ENCODE measurements at regions not wholly inside any gene's neighbourhood (a gene's known extent, or its start where the extent isn't known, plus 50 kb on each side); places are given as distances from the start of the nearest gene placed in this dataset.
"Not testable (repeated sequence)": the region's sequence is repeated elsewhere in the genome, so short reads cannot be mapped to it uniquely, and the experiment has no call there.

DNA sequence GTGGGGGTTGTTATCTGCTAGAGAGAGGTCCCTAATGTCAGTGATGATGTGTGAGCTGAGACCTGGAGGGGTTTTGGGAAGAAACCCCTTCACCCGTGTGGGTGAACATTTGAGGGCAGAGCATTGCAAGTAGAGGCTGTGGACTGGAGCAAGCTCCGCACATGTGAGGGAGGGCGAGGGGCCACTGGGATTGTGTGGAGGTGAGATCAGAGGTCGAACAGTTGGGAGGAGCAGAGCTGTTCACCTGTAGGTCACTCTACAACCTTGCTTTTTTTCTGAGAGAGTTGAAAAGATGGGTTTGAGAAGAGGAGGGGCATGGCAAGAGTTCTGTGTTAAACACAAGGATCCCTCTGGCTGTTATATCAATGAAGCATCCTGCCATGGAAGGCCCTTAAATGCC is 480.4 kb upstream of the ZNF608 start:
- intact Hi-C loops (cut with DNase I) = no loop called here
- no peak for DNase-seq

DNA sequence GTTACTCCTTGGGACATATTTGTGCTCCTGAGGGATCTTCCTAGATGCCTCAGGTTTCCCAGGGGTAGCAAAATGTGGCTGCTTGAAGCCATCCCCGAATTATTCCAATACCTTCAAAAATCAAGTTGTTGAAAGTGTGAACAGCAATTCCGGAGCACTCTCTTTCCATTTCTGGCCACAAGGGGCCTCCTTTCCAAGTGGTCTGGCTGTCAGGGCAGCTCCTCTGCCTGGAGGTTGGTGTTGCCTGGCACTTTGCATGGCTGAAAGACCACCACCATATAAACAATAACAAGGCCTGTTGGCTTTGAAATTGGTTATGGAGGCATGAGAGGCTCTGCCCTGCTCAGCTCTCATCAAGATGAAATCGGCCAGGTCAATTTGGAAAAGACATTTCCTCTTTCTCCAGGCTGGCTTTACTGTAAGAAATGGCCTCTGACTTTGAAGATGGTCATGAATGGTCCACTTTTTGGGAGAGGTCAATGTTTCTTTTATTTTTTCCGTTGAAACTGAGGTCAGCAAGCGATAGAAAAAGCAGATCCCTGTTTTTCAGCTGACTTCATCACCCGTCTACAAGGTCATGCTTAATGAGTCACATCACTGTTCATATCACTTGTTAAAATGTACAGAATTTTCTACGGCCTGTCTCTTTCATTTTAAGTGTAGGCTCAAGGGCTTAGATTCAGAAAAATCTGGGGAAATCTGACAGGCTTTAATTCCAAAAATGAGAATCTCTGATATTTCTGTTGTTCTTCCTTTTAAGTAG is 481.1 kb upstream of the ZNF608 start:
- intact Hi-C loops (cut with DNase I) = no loop called here
- peak in 24 of 42 donors; percentile 5 to 60 (median 22) for DNase-seq

DNA sequence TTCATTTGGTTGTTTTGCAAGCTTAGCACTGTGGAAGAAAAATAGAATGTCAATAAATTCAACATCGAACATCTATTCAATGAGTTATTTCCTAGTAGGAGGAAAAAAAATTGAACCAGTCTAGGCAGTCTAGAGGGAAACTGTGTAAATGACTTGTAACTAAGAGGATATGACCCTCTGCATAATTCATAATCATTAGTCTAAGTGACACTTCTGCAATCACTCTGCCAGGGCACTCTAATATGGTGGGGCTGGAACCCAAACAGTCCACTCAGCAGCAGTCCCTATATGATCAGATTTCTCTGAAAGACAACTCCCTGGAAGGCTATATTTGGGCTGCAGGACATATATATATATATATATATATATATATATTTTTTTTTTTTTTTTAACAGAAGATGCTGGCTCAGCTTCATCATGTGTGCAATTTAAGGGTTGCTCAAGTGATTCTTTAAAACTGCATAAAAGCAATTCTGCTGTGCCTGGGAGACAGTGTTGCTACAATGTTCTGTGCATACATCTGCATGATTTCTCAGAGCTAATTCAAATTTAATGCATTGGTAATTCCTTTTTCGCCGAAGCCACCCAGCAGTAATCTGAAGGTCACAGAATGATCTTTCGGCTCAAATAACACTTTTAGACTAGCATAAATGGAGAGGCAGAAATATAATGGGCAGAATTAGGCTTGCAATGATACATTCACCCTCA is 482.1 kb upstream of the ZNF608 start:
- intact Hi-C loops (cut with DNase I) = no loop called here
- no peak for DNase-seq

DNA sequence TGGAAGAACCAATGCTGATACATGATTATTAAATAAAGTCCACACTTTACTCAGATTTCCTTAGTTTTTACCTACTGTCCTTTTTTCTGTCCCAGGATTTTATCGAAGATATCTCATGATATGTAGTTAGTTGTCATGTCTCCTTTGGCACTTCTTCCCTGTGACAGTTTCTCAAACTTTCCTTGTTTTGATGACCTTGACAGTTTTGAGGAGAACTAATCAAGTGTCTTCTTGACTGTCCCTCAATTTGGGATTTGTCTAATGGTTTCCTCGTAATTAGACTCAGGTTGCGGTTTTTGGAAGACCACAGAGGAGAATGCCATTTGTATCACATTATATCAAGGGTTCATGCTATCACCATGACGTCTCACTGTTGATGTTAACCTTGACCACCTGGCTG is 483.1 kb upstream of the ZNF608 start:
- DNase-seq = no peak
- intact Hi-C loops (cut with DNase I) = no loop called here

DNA sequence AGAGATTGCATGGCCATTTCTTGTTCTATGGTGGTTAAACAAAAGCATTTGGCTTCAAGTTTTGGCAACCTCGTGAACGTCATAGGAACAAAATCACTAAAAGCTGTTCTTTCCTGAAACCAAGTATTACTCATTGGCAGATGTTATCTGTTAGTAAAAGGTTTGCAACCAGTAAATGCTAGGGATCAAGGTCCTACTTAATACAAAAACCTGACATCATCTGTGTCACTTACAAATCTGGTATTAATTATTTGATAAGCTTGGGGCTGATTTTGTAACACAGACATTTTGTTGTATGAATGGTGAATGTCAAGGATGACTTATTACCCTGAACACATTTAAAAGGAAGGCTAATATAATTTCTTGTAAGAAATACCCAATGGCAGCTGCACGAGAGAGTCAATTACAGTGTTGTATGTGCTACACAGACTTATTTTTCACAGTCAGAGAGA is 486.4 kb upstream of the ZNF608 start:
- intact Hi-C loops (cut with DNase I) = no loop called here
- no peak for DNase-seq

DNA sequence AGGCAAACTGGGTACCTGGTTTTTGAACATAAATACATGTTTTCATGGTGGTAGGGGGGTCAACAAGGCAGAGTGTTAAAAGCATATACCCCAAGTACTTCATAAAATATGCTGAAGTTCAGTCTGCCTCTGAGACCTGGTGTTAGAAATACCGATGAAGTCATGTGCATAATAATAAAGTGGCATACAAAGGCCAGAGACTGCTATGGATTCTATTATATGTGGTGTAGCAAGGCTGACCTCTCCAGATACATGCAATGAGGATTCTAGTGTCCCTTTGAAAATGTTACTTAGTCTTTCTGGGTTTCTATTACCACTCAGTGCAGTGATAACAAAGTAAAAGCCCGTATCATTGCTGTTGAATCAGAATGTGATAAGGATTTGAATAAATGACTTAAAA is 487.5 kb upstream of the ZNF608 start:
- intact Hi-C loops (cut with DNase I) = no loop called here
- DNase-seq = no peak

DNA sequence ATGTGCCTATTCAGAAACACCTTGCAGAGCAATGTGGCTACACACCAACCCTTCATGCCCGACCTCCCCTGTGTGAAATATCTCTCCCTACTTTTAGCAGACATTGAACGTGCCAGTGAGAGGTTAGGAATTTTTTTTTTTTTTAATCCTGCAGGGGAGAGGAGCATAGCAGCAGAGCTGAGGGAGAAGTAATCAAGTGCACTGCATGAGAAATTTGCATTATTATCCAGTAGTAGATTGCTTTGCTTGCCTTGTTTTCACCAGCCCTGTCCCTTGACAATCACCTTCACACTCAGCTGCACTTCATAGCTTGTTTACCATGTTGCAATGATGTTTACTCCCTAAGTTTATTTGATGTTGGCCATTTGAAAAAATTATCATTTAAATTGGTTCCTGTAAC is 489.6 kb upstream of the ZNF608 start:
- intact Hi-C loops (cut with DNase I) = no loop called here
- no peak for DNase-seq

DNA sequence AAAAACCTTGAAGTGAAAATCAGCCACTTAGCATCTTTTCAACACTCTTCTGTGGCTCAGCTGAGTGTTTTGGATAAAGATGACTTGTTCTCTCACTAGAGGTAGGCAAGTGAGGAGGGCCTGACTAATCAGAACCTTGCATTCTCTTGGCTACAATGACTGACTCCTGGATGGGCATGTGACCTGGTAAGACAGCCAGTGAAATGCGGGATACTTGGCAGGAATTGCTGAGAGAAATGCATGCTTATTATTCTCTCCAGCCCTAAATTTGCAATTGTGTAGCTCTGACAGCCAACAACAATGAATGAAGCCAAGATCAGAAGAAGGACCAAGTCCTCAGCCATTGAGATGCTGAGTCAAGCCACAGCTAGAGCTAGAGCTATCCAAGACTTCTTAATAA is 490.5 kb upstream of the ZNF608 start:
- peak in 8 of 42 donors; percentile 5 to 55 (median 12) for DNase-seq
- intact Hi-C loops (cut with DNase I) = no loop called here

DNA sequence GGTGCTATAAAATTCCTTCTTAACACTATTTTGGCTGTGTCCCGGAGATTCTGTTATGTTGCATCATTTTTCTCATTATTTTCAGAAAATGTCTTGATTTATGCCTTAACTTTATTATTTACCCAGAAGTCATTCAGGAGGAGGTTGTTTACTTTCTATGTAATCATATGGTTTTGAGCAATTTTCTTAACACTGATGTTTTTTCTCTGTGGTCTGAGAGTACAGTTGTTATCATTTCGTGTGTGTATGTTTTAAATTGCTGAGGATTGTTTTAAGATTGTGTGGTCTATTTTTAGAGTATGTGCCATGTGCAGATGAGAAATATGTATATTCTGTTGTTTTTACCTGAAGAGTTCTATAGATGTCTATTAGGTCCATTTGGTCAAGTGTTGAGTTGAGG is 498.1 kb upstream of the ZNF608 start:
- intact Hi-C loops (cut with DNase I) = no loop called here
- no peak for DNase-seq

DNA sequence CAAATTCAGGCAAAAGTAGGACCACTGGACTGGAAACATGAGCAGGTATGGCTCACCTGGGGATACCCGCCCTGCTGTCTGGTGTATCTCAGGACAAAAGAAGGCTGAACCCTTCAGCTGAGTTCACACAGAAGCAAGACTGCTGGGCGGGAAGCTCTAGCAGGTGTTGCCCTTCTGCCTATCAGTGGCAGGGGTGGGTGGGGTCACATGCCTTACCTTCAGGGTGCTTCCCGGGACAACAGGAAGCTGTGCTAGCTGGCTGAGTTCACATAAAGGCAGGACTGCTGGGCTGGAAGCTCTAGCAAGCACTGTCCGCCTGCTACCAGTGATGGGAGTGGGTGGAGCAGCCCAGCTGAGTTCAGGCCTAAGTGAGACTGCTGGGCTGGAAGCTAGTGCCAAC is 498.8 kb upstream of the ZNF608 start:
- intact Hi-C loops (cut with DNase I) = no loop called here

DNA sequence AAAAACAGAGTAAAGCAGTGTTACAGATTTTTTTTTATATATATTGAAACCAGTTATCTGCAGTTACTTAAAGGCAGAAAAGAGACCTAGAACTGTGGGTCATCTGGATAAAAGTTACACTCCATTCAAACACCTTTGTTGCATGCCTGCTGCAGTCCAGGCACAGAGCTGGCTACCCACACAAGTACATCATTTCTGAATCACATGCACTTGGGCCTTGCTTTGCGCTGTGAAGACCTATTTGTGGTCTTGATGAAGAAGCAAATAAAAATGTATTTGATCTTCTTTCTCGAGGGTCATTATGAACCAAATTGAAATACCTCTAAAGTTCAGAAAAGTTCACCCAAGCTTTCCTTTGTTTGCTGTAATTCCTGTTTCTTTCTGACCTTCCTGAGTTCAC is 503.0 kb upstream of the ZNF608 start:
- no peak for DNase-seq
- intact Hi-C loops (cut with DNase I) = no loop called here

More for the DNA sequence above, 498.8 kb upstream of the ZNF608 start:
- DNase-seq = no peak

DNA sequence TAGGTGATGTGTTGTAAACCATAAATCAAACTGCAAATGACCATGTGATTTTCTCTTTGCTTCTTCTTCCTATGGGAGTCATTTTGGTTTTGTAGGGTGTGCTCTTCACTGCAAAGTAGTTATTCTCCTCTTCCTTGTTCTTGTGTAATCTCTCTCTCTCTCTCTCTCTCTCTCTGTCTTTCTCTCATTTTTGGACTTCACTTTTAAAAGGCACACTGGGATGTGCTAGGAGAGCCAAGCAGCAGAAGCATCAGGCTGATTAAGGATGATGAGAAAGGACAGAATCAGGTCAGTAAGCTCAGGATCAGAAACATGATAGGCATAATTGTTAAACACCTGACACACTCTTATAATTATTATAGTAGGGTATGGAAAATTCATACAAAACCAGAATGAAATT is 505.3 kb upstream of the ZNF608 start:
- intact Hi-C loops (cut with DNase I) = no loop called here
- DNase-seq = no peak

DNA sequence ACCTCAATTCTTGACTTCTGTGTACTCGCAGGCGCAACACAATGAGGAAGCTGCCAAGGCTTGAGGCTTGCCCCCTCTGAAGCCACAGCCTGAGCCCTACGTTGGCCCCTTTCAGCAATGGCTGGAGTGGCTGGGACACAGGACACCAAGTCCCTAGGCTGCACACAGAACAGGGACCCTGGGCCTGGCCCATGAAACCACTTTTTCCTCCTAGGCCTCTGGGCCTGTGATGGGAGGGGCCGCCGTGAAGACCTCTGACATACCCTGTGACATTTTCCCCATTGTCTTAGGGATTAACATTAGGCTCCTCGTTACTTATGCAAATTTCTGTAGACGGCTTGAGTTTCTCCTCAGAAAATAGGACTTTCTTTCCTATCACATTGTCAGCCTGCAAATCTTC is 507.2 kb upstream of the ZNF608 start:
- DNase-seq; intact Hi-C loops (cut with DNase I): not testable (repeated sequence)

DNA sequence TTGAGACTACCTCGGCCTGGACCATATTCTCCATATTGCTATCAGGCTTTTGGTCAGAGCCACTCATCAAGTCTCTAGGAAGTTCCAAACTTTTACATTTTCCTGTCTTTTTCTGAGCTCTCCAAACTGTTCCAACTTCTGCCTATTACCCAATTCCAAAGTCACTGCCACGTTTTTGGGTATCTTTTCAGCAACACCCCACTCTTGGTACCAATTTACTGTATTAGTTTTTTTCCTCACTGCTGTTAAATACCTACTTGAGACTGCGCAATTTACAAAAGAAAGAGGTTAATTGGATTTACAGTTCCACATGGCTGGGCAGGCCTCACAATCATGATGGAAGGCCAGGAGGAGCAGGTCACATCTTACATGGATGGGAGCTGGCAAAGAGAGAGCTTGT is 507.8 kb upstream of the ZNF608 start:
- intact Hi-C loops (cut with DNase I) = no loop called here
- no peak for DNase-seq

DNA sequence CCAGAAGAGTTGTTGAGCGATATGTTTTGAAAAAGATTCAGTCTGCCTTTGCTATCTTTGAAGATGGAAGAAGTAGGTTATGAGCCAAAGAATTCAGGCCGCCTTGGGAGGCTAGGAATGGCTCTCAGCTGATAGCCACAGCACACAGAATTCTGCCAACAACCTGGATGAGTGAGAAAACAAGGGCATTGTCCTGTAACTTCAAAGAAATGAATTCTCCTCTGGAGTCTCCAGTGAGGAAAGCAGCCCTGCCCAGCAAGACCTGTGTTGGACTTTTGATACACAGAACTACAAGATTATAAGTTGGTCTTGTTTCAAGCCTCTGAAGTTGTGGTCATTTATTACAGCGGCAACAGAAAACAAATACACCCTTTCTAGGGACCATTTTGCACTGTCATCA is 509.9 kb upstream of the ZNF608 start:
- intact Hi-C loops (cut with DNase I) = no loop called here
- DNase-seq = no peak

DNA sequence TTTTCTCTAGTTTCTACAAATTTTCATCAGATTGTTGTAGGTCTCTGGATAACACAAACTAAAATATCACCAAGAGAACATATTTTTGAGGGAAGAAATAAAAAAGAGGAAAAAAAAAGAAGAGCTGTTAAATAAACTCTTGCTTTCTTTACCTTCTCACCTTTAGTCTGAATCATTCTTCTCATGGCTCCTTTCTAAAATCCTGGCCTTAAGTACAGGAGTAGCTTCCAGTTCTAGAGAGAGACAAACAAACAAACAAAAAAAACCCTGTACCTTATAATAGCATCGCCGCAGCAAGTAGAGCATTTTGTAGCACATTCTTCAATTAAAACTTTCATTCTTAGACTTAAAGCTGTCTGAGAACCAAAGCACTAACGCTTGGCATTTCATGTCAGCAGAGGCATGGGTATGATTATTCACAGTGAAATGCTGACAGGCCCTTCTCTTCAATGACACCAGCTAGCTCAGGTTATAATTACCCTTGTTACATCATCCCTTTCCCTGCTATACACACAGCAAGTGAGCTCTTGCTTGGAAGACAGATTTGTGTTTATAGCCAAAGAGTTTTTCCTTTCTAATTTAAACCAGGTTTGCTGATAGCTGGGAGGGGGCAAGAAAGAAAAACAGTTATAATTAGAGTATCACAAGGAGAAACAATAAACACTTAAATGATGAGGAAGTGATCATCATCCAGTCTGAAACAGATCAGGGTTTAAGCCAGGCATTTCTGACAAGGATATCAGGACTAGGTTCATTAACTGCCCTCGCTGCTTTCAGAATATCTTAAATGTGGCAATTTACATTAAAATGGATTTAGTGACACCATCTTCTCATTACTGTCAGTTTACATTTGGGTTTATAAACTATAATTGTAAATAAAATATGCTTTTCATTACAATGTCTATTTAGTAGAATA is 510.9 kb upstream of the ZNF608 start:
- intact Hi-C loops (cut with DNase I) = no loop called here
- DNase-seq = peak in 2 of 42 donors; percentile 10 to 30

DNA sequence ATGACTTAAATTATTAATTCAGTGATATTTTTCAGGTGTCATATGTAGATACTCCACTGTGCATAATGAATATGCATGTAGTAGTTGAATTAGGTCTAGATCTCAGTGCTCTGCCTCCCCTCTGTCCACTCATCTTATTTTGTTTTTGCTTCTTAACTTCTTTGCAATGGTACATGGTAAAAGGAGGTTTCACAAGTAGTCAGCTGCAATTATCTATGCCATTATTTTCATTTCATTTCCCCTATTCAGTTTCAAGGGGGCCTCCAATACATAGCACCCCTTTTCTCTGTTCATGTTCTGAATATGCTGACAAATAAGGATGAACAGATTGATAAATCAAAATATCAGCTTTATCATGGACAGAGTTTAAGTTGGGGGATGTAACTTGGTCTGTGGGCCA is 511.6 kb upstream of the ZNF608 start:
- intact Hi-C loops (cut with DNase I) = no loop called here
- DNase-seq = no peak

DNA sequence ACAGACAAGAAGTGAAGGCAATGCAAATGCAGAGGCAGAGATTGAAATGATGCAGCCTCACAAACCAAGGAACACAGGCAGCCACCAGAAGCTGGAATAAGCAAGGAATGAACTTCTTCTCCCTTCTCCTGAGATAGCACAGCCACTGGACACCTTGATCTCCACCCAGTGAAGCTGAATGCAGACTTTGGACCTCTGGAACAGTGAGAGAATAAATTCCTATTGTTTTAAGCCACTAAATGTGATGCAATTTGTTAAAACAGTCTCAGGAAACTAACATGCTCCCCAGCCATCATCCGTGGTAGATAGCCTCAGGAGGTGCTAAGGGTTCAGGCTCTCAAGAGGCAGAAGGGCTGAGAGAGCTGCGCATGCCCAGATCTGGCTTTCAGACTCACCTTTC is 512.2 kb upstream of the ZNF608 start:
- intact Hi-C loops (cut with DNase I) = no loop called here
- DNase-seq = no peak

DNA sequence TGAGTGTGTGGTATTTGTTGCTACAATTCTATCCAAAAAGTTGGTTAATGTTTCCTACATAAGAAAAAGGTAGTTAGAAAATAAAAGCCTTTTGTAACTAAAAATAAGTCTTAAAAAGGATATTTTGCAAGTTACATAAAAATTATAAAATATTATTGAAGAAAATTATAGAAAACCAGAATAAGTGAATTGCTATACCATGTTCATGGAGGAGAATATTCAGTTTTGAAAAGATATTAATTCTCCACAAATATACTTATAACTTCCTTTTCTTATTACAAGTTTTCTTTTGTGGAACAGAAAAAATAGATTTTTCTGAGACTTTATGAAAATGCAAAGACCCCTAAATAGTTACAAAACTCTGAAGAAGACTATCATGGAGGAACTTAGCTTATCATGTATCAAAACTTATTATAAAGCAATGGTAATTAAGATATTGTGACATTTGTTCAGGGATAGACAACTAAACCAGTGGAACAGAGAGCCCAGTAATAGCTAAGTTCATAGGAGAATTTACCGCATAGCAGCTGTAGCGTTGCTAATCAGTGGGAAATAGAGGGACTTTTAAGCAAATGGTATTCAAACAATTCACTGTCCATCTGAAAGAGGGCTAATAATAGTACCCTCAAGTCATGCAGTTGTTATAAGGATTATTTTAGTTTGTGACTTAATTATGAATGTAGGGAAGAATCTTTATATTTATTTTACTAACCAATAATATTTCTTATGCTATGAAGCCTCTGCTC is 515.2 kb upstream of the ZNF608 start:
- intact Hi-C loops (cut with DNase I) = no loop called here
- no peak for DNase-seq

Measured in head of caudate nucleus (tissue), 42 donors.